Adrenal gland (tissue), 9 donors: ENCODE measurements at regions not wholly inside any gene's neighbourhood (a gene's known extent, or its start where the extent isn't known, plus 50 kb on each side); places are given as distances from the start of the nearest gene placed in this dataset.

Source experiments
- DNase-seq, 7 donors: peaks; one replicate each; pipeline ENCODE4 v3.0.0-alpha.2; 2019 to 2020
- H3K27ac ChIP-seq, 5 donors: fragments of 200-600 bp; sonication (generic) in 4 of 5; 1 replicate in 3 of 5; 2 replicates in 2 of 5; pipeline versions ENCODE4 v1.5.1 to v1.8.0; 2016 to 2020; ENCODE audit warnings: mild to moderate bottlenecking in 1 of 5
- H3K27me3 ChIP-seq: fragments of 200-600 bp; 2 replicates; pipeline ENCODE4 v1.8.0; 2021
- H3K36me3 ChIP-seq, 2 donors: fragments of 200-600 bp; replicated peaks in 1 of 2; 1 replicate in 1 of 2; 2 replicates in 1 of 2; pipeline versions ENCODE4 v1.5.1 to v1.8.0; 2018 to 2022
- H3K4me1 ChIP-seq, 2 donors: fragments of 200-600 bp; replicated peaks in 1 of 2; 1 replicate in 1 of 2; 2 replicates in 1 of 2; pipeline versions ENCODE4 v1.5.1 to v1.8.0; 2018 to 2021
- H3K4me3 ChIP-seq, 4 donors: fragments of 200-600 bp; sonication (generic) in 3 of 4; one replicate each; pipeline ENCODE4 v1.5.1; 2016 to 2018
- H3K9me3 ChIP-seq, 3 donors: fragments of 200-600 bp; sonication (generic) in 1 of 3; replicated peaks in 1 of 3; 1 replicate in 2 of 3; 2 replicates in 1 of 3; pipeline versions ENCODE4 v1.5.1 to v1.8.0; 2016 to 2021
- POLR2A ChIP-seq, 2 donors: fragments of 450-650 bp; IDR thresholded peaks; one replicate each; pipeline ENCODE4 v1.6.1; 2017; ENCODE audit warnings: antibody characterized with exemption in 2 of 2, mild to moderate bottlenecking in 2 of 2, moderate library complexity in 1 of 2
- WGBS, 4 donors: extraction: QIAGEN DNeasy Blood & Tissue Kit in 2 of 4; methylation state at CpG; one replicate each; pipeline versions ENCODE4 v1.1.5 to v1.1.7; 2013 to 2017; 5-methylcytosine and 5-hydroxymethylcytosine counted together
- intact Hi-C, 2 donors: fragments of 100-400 bp; cut with DNase I; formaldehyde crosslinking; loops; one replicate each; pipeline versions ENCODE4 v1.14.1 to v1.15.0; 2022 to 2023
- TF ChIP-seq, protein P1 (sequence below), 6 experiments: fragments of 450-650 bp in 4 of 6; fragments of 200-600 bp in 2 of 6; sonication (generic) in 1 of 6; IDR thresholded peaks; 1 replicate in 5 of 6; 2 replicates in 1 of 6; pipeline versions ENCODE4 v1.5.1 to v1.8.0; 2016 to 2021; ENCODE audit warnings: antibody characterized with exemption in 6 of 6, mild to moderate bottlenecking in 2 of 6, moderate library complexity in 1 of 6
- donor health status: healthy with polysubstance abuse.
- donor health status: Bipolar disorder and iron deficiency.
- donor health status: DM: yes; HTN: yes; CAD: no.
- donor health status: DM: no; HTN: no; CAD: no.
- donor health status: DM: no; HTN: no; CAD: no.

DNA sequence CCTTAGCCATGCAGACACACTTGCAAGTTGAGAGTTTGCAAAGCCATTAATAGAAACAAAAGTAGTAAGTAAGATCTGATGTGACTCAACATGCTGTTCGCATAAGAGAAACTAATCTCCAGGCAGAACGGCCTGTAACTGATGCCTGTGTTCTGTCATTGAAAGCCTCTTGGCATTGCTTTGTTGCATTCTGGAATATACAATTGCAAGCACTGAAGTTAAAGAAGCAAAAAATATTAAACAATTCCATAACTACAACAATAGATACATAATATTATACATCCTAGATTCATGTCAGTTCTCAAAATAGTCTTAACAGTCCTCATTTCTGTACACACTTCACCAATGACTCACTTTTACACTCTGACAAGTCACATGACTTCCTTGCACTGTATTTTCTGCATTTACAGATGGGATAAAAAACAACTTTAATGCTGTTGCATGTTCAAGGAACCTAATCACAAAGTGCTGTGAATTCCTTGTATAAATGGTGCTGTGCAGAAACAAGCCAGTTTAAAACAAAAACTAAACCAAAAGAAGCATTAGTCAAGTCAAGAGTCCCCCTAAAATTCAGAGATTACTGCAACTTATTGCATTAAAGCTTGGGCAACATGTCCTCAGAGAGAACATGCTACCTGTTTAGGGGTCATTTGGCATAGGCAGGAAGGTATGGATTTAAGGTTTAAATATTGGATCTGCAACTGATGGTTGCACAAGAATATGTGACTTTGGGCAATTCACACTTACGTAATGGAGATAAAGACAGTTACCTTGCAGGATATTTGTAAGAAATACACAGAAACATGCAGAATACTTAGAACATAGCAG is 79.5 kb upstream of the SERP2 start:
- DNase-seq = no peak
- intact Hi-C loops = no loop called here
- 42 to 73% (median 67%) methylated on average over 3 of the region's 3 CpGs for WGBS, 4 donors
- H3K4me3 ChIP-seq = no peak overlapping the region
- TF ChIP-seq, protein P1, sequence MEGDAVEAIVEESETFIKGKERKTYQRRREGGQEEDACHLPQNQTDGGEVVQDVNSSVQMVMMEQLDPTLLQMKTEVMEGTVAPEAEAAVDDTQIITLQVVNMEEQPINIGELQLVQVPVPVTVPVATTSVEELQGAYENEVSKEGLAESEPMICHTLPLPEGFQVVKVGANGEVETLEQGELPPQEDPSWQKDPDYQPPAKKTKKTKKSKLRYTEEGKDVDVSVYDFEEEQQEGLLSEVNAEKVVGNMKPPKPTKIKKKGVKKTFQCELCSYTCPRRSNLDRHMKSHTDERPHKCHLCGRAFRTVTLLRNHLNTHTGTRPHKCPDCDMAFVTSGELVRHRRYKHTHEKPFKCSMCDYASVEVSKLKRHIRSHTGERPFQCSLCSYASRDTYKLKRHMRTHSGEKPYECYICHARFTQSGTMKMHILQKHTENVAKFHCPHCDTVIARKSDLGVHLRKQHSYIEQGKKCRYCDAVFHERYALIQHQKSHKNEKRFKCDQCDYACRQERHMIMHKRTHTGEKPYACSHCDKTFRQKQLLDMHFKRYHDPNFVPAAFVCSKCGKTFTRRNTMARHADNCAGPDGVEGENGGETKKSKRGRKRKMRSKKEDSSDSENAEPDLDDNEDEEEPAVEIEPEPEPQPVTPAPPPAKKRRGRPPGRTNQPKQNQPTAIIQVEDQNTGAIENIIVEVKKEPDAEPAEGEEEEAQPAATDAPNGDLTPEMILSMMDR (IDR thresholded peaks at IDR 0.05) = no peak
- TF ChIP-seq POLR2A (IDR thresholded peaks at IDR 0.05) = no peak
- H3K27me3 ChIP-seq = no peaks in the 10 kb centered on the region
- no peaks in the 10 kb centered on the region for H3K9me3 ChIP-seq
- H3K4me1 ChIP-seq = peaks cover 0 to 9% of the 10 kb centered on the region in 2 donors
- H3K36me3 ChIP-seq = no peaks in the 10 kb centered on the region
- H3K27ac ChIP-seq = no peak overlapping the region

DNA sequence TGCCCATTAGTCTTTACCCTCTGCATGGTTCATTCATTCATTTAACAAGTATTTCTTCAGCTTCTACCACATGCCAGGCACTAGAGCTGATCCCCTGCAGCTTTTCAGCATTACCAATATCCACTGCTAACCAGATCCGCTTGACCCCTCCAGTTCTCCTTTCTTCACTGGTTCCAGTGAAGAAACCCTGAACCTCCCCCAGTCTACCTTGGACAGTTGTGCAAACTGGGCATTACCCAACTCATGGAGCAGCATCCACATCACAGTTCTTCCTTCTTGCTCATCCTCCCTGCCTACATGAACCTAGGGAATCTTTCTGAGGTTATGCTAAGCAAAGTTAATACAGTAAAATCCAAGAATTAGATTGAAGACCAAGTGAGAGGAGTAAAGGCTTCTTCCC is 78.7 kb upstream of the SERP2 start:
- no peak for DNase-seq
- TF ChIP-seq, protein P1 (IDR thresholded peaks at IDR 0.05) = no peak
- no peak for TF ChIP-seq POLR2A (IDR thresholded peaks at IDR 0.05)
- H3K36me3 ChIP-seq = no peaks in the 10 kb centered on the region
- H3K27me3 ChIP-seq = no peaks in the 10 kb centered on the region
- no peak overlapping the region for H3K4me3 ChIP-seq
- H3K9me3 ChIP-seq = no peaks in the 10 kb centered on the region
- peaks cover 0 to 9% of the 10 kb centered on the region in 2 donors for H3K4me1 ChIP-seq
- intact Hi-C loops = no loop called here
- no peak overlapping the region for H3K27ac ChIP-seq
- 91 to 100% (median 96%) methylated on average over 1 of the region's 1 CpG for WGBS, 4 donors

DNA sequence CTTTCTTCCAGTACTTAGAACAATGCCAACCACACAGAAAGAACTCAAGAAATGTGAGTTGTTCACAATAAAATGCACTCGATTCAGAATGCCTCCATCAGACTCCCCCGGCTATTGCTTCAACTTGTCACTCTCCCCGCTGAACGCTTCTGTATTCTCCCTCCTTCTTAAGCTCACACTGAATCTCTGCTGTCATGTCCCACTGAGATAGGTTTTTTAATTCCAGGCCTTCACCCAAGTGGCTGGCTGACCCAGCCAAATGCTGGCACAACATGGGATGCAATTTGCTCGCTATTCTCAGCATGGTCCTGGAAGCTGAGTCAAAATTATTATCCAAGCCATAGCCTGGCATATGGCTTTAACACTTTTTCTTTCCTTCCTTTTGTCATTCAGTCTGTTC is 76.8 kb upstream of the SERP2 start:
- H3K36me3 ChIP-seq = no peaks in the 10 kb centered on the region
- H3K27me3 ChIP-seq = no peaks in the 10 kb centered on the region
- no peak overlapping the region for H3K4me3 ChIP-seq
- H3K4me1 ChIP-seq = peaks cover 0 to 19% of the 10 kb centered on the region in 2 donors
- intact Hi-C loops = no loop called here
- 89 to 92% (median 90%) methylated on average over 5 of the region's 5 CpGs for WGBS, 4 donors
- TF ChIP-seq, protein P1 (IDR thresholded peaks at IDR 0.05) = no peak
- TF ChIP-seq POLR2A (IDR thresholded peaks at IDR 0.05) = no peak
- no peak for DNase-seq
- no peaks in the 10 kb centered on the region for H3K9me3 ChIP-seq
- no peak overlapping the region for H3K27ac ChIP-seq

DNA sequence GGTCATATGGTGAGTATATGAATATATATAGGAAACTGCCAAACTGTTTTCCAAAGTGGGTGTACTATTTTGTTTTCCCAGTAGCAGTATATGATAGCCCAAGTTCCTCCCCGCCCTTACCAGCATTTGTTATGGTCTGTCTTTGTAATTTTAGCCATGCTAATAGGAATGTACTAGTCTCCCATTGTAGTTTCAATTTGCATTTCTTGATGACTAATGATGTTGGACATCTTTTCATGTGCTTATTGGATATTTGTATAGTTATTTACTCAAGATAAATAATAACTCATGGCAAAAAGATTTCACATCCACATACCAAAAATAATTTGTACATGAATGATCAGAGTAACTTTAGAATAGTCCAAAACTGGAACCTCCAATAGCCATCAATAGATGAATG is 75.3 kb upstream of the SERP2 start:
- H3K27me3 ChIP-seq = no peaks in the 10 kb centered on the region
- WGBS, 4 donors = 86 to 96% (median 94%) methylated on average over 1 of the region's 1 CpG
- intact Hi-C loops = no loop called here
- DNase-seq = no peak
- no peaks in the 10 kb centered on the region for H3K36me3 ChIP-seq
- TF ChIP-seq, protein P1 (IDR thresholded peaks at IDR 0.05) = no peak
- TF ChIP-seq POLR2A (IDR thresholded peaks at IDR 0.05) = no peak
- no peak overlapping the region for H3K4me3 ChIP-seq
- H3K4me1 ChIP-seq = peaks cover 0 to 20% of the 10 kb centered on the region in 2 donors
- H3K9me3 ChIP-seq = no peaks in the 10 kb centered on the region
- no peak overlapping the region for H3K27ac ChIP-seq
